K562 (cell line): ENCODE measurements at regions not wholly inside any gene's neighbourhood (a gene's known extent, or its start where the extent isn't known, plus 50 kb on each side); places are given as distances from the start of the nearest gene placed in this dataset.

Experiments
- ADNP ChIP-seq: fragments of 200-800 bp; sonication (Bioruptor generic); IDR thresholded peaks from 2 replicates; pipeline ENCODE4 v1.6.1; 2016; ENCODE audit warnings: missing genetic modification characterization, missing compliant biosample characterization
- CTCFL ChIP-seq: IDR thresholded peaks from 2 replicates; pipeline ENCODE4 v1.6.1; 2011; ENCODE audit warnings: borderline replicate concordance, low read depth, mild to moderate bottlenecking, moderate library complexity, low read length; ENCODE audit not compliant: insufficient read depth, poor library complexity, severe bottlenecking
- ELK1 ChIP-seq: sonication (generic); formaldehyde crosslinking; IDR thresholded peaks from 2 replicates; pipeline ENCODE4 v1.8.1; 2022; ENCODE audit warnings: missing genetic modification reagents
- FOSL1 ChIP-seq: fragments of 200-800 bp; sonication (Bioruptor generic); conservative IDR thresholded peaks from 2 replicates; pipeline ENCODE4 v1.6.1; 2016; ENCODE audit warnings: missing genetic modification characterization, missing compliant biosample characterization
- FOXP1 ChIP-seq: sonication (generic); formaldehyde crosslinking; IDR thresholded peaks from 2 replicates; pipeline ENCODE4 v1.8.0; 2022; ENCODE audit warnings: mild to moderate bottlenecking, missing genetic modification reagents
- HDAC6 ChIP-seq: IDR thresholded peaks from 2 replicates; pipeline ENCODE4 v1.6.1; 2012; ENCODE audit warnings: low read depth, mild to moderate bottlenecking, control low read depth, inconsistent platforms, low read length, moderate library complexity
- NFYB ChIP-seq: IDR thresholded peaks from 2 replicates; pipeline ENCODE4 v1.6.1; 2011; ENCODE audit warnings: mild to moderate bottlenecking, moderate library complexity; ENCODE audit not compliant: insufficient read length; ENCODE audit errors: extremely low read depth
- POLR2A ChIP-seq: fragments of 450-650 bp; conservative IDR thresholded peaks from 2 replicates; pipeline ENCODE4 v1.6.1; 2016
- SMAD3 ChIP-seq: fragments of 450-650 bp; formaldehyde crosslinking; conservative IDR thresholded peaks from 2 replicates; pipeline ENCODE4 v1.4.0; 2020; ENCODE audit warnings: mild to moderate bottlenecking
- ZBTB17 ChIP-seq: fragments of 450-650 bp; formaldehyde crosslinking; IDR thresholded peaks from 2 replicates; pipeline ENCODE4 v1.4.0; 2020; ENCODE audit warnings: mild to moderate bottlenecking
- ZNF23 ChIP-seq: fragments of 250-450 bp; sonication (Bioruptor Pico); IDR thresholded peaks from 2 replicates; pipeline ENCODE4 v1.4.0; 2020; ENCODE audit warnings: mild to moderate bottlenecking

- TF ChIP-seq POLR2A (no peak), NFYB (no peak), HDAC6 (no peak), FOSL1 (tag) (no peak), ELK1 (CRISPR knock-in tag) (no peak), ZNF23 (CRISPR knock-in tag) (no peak), ADNP (tag) (no peak), CTCFL (no peak), SMAD3 (CRISPR knock-in tag) (no peak), ZBTB17 (CRISPR knock-in tag) (no peak), FOXP1 (CRISPR knock-in tag) (no peak)
Measured at GRCh38 chr18:5732318-5732717, 163.0 kb downstream of the TMEM200C start.
